ENCODE measurements at regions not wholly inside any gene's neighbourhood (a gene's known extent, or its start where the extent isn't known, plus 50 kb on each side); places are given as distances from the start of the nearest gene placed in this dataset.

DNA sequence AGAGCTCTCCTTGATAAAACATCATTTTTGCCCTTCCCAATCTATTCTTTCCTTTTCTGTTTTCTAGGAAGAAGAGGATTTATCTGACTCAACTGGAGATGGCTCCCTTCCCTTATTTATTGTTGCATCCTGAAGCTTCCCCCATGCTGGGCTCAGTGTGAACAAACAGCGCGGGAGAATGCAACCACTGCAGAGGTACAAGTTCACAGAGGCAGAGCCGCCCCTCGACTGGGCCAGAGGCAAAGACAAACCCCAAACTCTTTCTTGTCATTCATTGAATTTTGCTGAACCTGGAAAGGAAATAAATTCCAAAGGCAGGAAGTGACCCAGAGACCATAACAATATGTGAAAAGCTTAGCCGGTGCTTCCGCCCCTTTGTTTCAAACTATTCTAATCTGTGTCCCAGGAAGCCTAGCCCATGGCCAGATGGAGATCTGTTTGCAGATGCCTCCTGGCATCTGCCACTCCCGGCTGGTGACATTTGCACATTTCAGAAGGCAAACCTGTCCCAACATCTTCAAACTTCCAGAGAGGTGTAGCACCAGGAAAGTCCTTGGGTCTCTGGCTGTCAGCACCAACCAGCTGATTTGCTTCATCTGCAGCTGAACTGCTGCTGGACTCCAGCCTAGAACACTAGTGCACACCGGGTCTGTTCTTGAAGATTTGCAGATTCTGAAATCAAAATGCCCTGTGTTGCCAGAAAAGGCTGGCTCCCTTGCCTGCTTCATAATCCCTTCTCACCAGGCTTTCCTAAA, 79.4 kb upstream of the MAP4K3 start:
- Histone ChIP-seq H3K27me3 (ENCODE audit: control insufficient read depth in 1 of 2, insufficient read depth in 2 of 2, low read length in 1 of 2) (no peaks in the 10 kb centered on the region), H3K27ac (ENCODE audit: low read depth in 1 of 2, low read length in 2 of 2) (peak overlapping the region in 1 of 2 donors; percentile 25), H3K4me3 (ENCODE audit: low read length in 2 of 2) (no peak overlapping the region), H3K9me3 (ENCODE audit: control insufficient read depth, low read length) (no peaks in the 10 kb centered on the region), H3K4me1 (ENCODE audit: control insufficient read depth in 1 of 2, insufficient read depth in 2 of 2, low read length in 2 of 2) (no peaks in the 10 kb centered on the region), H3K36me3 (ENCODE audit: control insufficient read depth in 1 of 2, insufficient read depth in 2 of 2, low read length in 1 of 2) (no peaks in the 10 kb centered on the region)
- intact Hi-C loops (cut with DNase I) = loop anchor here in 1 of 2 donors (5.0 to 10.0 kb wide), 2 partner anchors 51 to 178 kb away; no protein-coding TSS in a partner anchor
- DNase-seq = peak in 1 of 2 donors; percentile 59
- WGBS, 2 donors = 60 to 66% methylated on average over 8 of the region's 8 CpGs
- ATAC-seq (ENCODE audit: low FRiP score) = peak; percentile 8

DNA sequence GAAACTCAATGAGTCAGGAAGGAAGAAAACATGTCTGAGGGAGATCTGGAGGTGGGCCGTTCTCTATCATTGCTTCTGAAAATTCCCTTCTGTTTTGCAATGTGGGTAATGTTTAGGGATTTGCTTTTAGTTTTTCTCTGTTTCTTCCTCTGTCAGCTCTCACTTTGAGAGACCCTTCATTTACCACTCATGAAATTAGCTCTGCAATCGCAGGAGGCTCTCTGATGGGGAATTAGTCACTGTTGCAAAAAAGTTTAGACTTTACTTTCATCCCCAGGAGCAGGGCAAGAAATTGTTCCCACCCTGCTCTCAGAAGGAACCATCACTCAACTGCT, 80.0 kb upstream of the MAP4K3 start:
- 10 to 23% methylated on average over 2 of the region's 2 CpGs for WGBS, 2 donors
- Histone ChIP-seq H3K27ac (ENCODE audit: low read depth in 1 of 2, low read length in 2 of 2) (peak overlapping the region in 1 of 2 donors; percentile 82), H3K4me1 (ENCODE audit: control insufficient read depth in 1 of 2, insufficient read depth in 2 of 2, low read length in 2 of 2) (no peaks in the 10 kb centered on the region), H3K27me3 (ENCODE audit: control insufficient read depth in 1 of 2, insufficient read depth in 2 of 2, low read length in 1 of 2) (no peaks in the 10 kb centered on the region), H3K36me3 (ENCODE audit: control insufficient read depth in 1 of 2, insufficient read depth in 2 of 2, low read length in 1 of 2) (no peaks in the 10 kb centered on the region), H3K4me3 (ENCODE audit: low read length in 2 of 2) (no peak overlapping the region), H3K9me3 (ENCODE audit: control insufficient read depth, low read length) (no peaks in the 10 kb centered on the region)
- DNase-seq (no peak), ATAC-seq (ENCODE audit: low FRiP score) (no peak)
- intact Hi-C loops (cut with DNase I) = loop anchor here in 1 of 2 donors (5.0 to 10.0 kb wide), 2 partner anchors 50 to 178 kb away; no protein-coding TSS in a partner anchor

DNA sequence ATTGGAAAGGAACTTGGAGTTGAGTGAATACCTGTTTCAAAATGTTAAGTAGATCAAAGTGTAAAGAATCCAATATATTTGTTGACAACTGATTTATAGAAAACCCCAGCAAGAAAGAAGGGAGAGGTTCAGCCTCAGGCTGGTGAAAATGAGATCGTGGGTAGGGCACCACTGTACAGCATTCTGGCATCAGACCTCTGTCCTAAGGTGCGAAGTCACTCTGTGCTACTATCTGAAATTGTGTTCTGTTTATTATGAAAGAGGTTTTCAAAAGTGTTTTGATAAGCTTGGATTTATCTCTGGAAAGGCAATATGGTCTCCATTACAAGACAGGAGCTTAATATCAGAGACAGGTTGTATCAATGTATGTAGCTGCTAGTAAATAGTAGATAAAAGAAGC, 80.5 kb upstream of the MAP4K3 start:
- no peaks in the 10 kb centered on the region for H3K27me3 ChIP-seq (ENCODE audit: control insufficient read depth in 1 of 2, insufficient read depth in 2 of 2, low read length in 1 of 2)
- H3K4me1 ChIP-seq (ENCODE audit: control insufficient read depth in 1 of 2, insufficient read depth in 2 of 2, low read length in 2 of 2) = no peaks in the 10 kb centered on the region
- no peak for ATAC-seq (ENCODE audit: low FRiP score)
- intact Hi-C loops (cut with DNase I) = loop anchor here in 1 of 2 donors (5.0 to 10.0 kb wide), 2 partner anchors 50 to 177 kb away; no protein-coding TSS in a partner anchor
- H3K27ac ChIP-seq (ENCODE audit: low read depth in 1 of 2, low read length in 2 of 2) = no peak overlapping the region
- DNase-seq = no peak
- no peak overlapping the region for H3K4me3 ChIP-seq (ENCODE audit: low read length in 2 of 2)
- H3K36me3 ChIP-seq (ENCODE audit: control insufficient read depth in 1 of 2, insufficient read depth in 2 of 2, low read length in 1 of 2) = no peaks in the 10 kb centered on the region
- H3K9me3 ChIP-seq (ENCODE audit: control insufficient read depth, low read length) = no peaks in the 10 kb centered on the region
- WGBS, 2 donors = 82 to 86% methylated on average over 2 of the region's 2 CpGs

DNA sequence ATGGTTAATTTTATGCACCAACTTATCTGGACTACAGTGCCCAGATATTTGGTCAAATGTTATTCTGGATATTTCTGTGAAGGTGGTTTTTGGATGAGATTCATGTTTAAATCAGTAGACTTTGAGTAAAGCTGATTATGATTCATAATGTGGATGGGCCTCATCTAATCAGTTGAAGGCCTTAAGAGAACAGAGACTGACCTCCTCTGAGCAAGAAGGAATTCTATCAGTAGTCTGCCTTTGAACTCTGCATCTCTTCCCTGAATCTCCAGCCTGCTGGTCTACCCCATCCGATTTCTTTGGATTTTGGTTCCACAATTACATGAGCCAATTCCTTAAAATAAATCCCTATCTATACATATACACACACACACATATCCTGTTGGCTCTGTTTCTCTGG, 82.8 kb upstream of the MAP4K3 start:
- no peak for DNase-seq
- 62 to 66% methylated on average over 1 of the region's 1 CpG for WGBS, 2 donors
- no peaks in the 10 kb centered on the region for H3K9me3 ChIP-seq (ENCODE audit: control insufficient read depth, low read length)
- no peaks in the 10 kb centered on the region for H3K27me3 ChIP-seq (ENCODE audit: control insufficient read depth in 1 of 2, insufficient read depth in 2 of 2, low read length in 1 of 2)
- H3K4me3 ChIP-seq (ENCODE audit: low read length in 2 of 2) = no peak overlapping the region
- H3K36me3 ChIP-seq (ENCODE audit: control insufficient read depth in 1 of 2, insufficient read depth in 2 of 2, low read length in 1 of 2) = no peaks in the 10 kb centered on the region
- peaks cover 0 to 5% of the 10 kb centered on the region in 2 donors for H3K4me1 ChIP-seq (ENCODE audit: control insufficient read depth in 1 of 2, insufficient read depth in 2 of 2, low read length in 2 of 2)
- ATAC-seq (ENCODE audit: low FRiP score) = no peak
- H3K27ac ChIP-seq (ENCODE audit: low read depth in 1 of 2, low read length in 2 of 2) = no peak overlapping the region
- intact Hi-C loops (cut with DNase I) = loop anchor here in 1 of 2 donors (5.0 to 10.0 kb wide), 2 partner anchors 47 to 175 kb away; no protein-coding TSS in a partner anchor

DNA sequence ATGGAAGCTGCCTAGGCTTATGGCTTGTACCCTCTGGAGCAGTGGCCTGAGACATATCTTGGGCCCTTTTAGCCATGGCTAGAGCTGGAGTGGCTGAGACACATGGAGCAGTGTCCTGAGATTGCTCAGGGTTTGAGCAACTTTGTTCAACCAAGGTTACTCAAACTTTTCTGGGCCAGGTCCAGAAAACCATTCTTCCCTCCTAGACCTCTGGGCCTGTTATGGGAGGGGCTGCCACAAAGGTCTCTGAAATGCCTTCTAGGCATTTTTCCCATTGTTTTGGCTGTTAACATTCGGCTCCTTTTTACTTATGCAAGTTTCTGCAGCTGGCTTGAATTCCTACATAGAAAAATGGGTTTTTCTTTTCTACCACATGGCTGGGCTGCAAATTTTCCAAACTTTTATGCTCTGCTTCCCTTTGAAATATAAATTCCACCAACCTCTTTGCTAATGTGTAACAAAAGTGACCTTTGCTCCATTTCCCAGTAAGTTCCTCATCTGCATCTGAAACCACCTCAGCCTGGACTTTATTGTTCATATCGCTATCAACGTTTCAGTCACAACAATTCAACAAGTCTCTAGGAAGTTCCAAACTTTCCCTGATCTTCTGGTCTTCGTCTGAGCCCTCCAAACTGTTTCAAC, 84.9 kb upstream of the MAP4K3 start:
- Histone ChIP-seq H3K36me3 (ENCODE audit: control insufficient read depth in 1 of 2, insufficient read depth in 2 of 2, low read length in 1 of 2) (no peaks in the 10 kb centered on the region), H3K4me3 (ENCODE audit: low read length in 2 of 2) (no peak overlapping the region), H3K27ac (ENCODE audit: low read depth in 1 of 2, low read length in 2 of 2) (no peak overlapping the region), H3K27me3 (ENCODE audit: control insufficient read depth in 1 of 2, insufficient read depth in 2 of 2, low read length in 1 of 2) (no peaks in the 10 kb centered on the region), H3K9me3 (ENCODE audit: control insufficient read depth, low read length) (no peaks in the 10 kb centered on the region), H3K4me1 (ENCODE audit: control insufficient read depth in 1 of 2, insufficient read depth in 2 of 2, low read length in 2 of 2) (peaks cover 0 to 8% of the 10 kb centered on the region in 2 donors)
- WGBS, 2 donors = 69 to 71% methylated on average over 4 of the region's 4 CpGs
- DNase-seq = no peak
- ATAC-seq (ENCODE audit: low FRiP score) = no peak
- intact Hi-C loops (cut with DNase I) = no loop called here

DNA sequence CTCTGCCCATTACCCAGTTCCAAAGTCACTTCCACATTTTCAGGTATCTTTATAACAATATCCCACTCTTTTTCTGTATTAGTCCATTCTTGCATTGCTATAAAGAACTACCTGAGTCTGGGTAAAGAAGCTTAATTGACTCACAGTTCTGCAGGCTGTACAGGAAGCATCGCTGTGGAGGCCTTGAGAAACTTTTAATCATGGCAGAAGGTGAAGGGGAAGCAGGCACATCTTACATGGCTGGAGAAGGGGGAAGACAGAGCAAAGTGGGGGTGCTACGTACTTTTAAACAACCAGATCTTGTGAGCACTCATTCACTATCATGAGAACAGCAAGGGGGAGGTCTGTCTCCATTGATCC, 85.4 kb upstream of the MAP4K3 start:
- no peak for DNase-seq
- Histone ChIP-seq H3K27ac (ENCODE audit: low read depth in 1 of 2, low read length in 2 of 2) (no peak overlapping the region), H3K4me1 (ENCODE audit: control insufficient read depth in 1 of 2, insufficient read depth in 2 of 2, low read length in 2 of 2) (peaks cover 0 to 8% of the 10 kb centered on the region in 2 donors), H3K27me3 (ENCODE audit: control insufficient read depth in 1 of 2, insufficient read depth in 2 of 2, low read length in 1 of 2) (no peaks in the 10 kb centered on the region), H3K4me3 (ENCODE audit: low read length in 2 of 2) (no peak overlapping the region), H3K36me3 (ENCODE audit: control insufficient read depth in 1 of 2, insufficient read depth in 2 of 2, low read length in 1 of 2) (no peaks in the 10 kb centered on the region), H3K9me3 (ENCODE audit: control insufficient read depth, low read length) (no peaks in the 10 kb centered on the region)
- intact Hi-C loops (cut with DNase I) = no loop called here
- 95 to 100% methylated on average over 2 of the region's 2 CpGs for WGBS, 2 donors
- no peak for ATAC-seq (ENCODE audit: low FRiP score)

DNA sequence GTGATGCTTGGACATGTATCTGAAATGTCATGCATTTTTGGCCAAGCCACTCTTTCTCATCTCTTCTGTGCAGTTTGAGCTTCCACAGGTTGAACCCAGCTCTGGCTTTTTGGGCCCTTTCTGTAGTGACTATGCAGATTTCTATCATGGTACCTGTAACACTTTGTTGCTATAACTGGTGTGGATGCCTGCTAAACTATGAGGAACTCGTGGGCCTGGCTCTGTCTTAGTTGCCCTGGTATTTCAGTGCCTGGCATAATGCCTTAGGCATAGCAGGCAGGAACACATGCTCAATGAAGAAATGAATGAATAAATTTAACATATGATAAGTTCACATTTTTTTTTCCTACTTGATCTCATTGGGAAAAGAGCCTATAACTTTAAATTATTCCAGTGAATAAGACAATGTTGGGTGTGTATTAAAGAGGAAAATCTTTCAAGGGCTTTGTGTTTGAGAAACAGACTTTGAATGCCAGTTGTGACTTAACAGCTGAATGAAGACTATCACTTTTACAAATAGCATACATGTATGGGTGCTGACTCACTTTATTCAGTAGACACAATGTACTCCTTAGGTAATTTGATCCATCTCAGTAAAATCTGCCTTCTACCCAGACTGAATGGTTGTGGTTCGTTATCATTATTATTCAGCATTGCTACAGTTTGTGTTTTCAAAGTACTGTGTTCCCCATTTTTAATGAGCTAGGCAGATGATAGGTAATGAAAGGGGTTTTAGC, 86.4 kb upstream of the MAP4K3 start:
- ATAC-seq (ENCODE audit: low FRiP score) = no peak
- peak overlapping the region in 1 of 2 donors; percentile 48 for H3K27ac ChIP-seq (ENCODE audit: low read depth in 1 of 2, low read length in 2 of 2)

DNA sequence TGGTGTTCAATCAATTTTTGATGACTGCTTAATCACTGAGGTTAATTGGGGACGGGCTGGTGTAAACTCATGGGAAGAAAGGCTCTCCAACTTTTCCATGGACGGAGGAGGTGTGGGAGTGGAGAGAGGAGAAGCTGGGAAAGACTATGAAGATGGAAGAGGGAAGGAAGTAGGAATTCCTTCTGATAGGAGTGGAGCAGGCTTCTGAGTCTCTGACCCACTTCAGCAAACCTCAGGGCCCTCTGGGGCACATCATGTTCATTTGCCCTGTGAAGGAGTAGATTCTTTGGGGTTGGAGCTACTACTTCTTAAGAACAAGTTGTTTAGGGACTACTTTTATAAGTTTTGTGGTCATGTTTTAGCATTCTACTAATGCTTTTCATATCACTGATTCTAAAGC, 87.0 kb upstream of the MAP4K3 start:
- peak overlapping the region in 1 of 2 donors; percentile 48 for H3K27ac ChIP-seq (ENCODE audit: low read depth in 1 of 2, low read length in 2 of 2)
- WGBS, 2 donors = 88 to 94% methylated on average over 2 of the region's 2 CpGs
- no peak for ATAC-seq (ENCODE audit: low FRiP score)
- H3K36me3 ChIP-seq (ENCODE audit: control insufficient read depth in 1 of 2, insufficient read depth in 2 of 2, low read length in 1 of 2) = no peaks in the 10 kb centered on the region
- DNase-seq = no peak
- H3K27me3 ChIP-seq (ENCODE audit: control insufficient read depth in 1 of 2, insufficient read depth in 2 of 2, low read length in 1 of 2) = no peaks in the 10 kb centered on the region
- H3K4me1 ChIP-seq (ENCODE audit: control insufficient read depth in 1 of 2, insufficient read depth in 2 of 2, low read length in 2 of 2) = peaks cover 0 to 8% of the 10 kb centered on the region in 2 donors
- H3K9me3 ChIP-seq (ENCODE audit: control insufficient read depth, low read length) = no peaks in the 10 kb centered on the region
- H3K4me3 ChIP-seq (ENCODE audit: low read length in 2 of 2) = no peak overlapping the region
- intact Hi-C loops (cut with DNase I) = no loop called here

More for the DNA sequence above, 86.4 kb upstream of the MAP4K3 start:
- no peaks in the 10 kb centered on the region for H3K27me3 ChIP-seq (ENCODE audit: control insufficient read depth in 1 of 2, insufficient read depth in 2 of 2, low read length in 1 of 2)
- no peaks in the 10 kb centered on the region for H3K36me3 ChIP-seq (ENCODE audit: control insufficient read depth in 1 of 2, insufficient read depth in 2 of 2, low read length in 1 of 2)
- H3K9me3 ChIP-seq (ENCODE audit: control insufficient read depth, low read length) = no peaks in the 10 kb centered on the region
- DNase-seq = no peak
- intact Hi-C loops (cut with DNase I) = no loop called here
- peaks cover 0 to 8% of the 10 kb centered on the region in 2 donors for H3K4me1 ChIP-seq (ENCODE audit: control insufficient read depth in 1 of 2, insufficient read depth in 2 of 2, low read length in 2 of 2)
- H3K4me3 ChIP-seq (ENCODE audit: low read length in 2 of 2) = no peak overlapping the region
- WGBS, 2 donors = 35 to 42% methylated on average over 2 of the region's 2 CpGs
